ENCODE measurements at regions not wholly inside any gene's neighbourhood (a gene's known extent, or its start where the extent isn't known, plus 50 kb on each side); places are given as distances from the start of the nearest gene placed in this dataset.
"Not testable (repeated sequence)": the region's sequence is repeated elsewhere in the genome, so short reads cannot be mapped to it uniquely, and the experiment has no call there.

DNA sequence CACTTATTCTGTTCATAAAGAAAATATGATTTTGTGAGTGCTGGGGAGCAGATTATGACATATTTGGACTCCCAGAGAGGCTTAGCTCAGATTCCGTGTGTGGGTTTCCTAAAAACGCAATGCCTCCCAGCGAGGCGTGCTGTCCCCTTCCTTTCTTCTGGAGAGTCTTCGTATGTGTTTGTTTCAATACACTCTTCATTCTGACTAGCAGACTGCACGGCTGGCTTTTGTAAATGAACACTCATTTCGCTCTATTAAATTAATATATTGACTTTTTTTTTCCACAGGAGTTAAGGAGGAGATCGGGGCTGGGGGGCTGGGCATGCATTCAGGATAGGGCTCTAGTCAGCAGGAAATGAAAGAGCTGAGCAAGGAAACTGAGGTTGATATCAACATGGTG lies 102.3 kb downstream of the KBTBD2 start:
- TF ChIP-seq, protein P1, sequence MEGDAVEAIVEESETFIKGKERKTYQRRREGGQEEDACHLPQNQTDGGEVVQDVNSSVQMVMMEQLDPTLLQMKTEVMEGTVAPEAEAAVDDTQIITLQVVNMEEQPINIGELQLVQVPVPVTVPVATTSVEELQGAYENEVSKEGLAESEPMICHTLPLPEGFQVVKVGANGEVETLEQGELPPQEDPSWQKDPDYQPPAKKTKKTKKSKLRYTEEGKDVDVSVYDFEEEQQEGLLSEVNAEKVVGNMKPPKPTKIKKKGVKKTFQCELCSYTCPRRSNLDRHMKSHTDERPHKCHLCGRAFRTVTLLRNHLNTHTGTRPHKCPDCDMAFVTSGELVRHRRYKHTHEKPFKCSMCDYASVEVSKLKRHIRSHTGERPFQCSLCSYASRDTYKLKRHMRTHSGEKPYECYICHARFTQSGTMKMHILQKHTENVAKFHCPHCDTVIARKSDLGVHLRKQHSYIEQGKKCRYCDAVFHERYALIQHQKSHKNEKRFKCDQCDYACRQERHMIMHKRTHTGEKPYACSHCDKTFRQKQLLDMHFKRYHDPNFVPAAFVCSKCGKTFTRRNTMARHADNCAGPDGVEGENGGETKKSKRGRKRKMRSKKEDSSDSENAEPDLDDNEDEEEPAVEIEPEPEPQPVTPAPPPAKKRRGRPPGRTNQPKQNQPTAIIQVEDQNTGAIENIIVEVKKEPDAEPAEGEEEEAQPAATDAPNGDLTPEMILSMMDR (IDR thresholded peaks at IDR 0.05): not testable (repeated sequence)
- TF ChIP-seq, protein P2, sequence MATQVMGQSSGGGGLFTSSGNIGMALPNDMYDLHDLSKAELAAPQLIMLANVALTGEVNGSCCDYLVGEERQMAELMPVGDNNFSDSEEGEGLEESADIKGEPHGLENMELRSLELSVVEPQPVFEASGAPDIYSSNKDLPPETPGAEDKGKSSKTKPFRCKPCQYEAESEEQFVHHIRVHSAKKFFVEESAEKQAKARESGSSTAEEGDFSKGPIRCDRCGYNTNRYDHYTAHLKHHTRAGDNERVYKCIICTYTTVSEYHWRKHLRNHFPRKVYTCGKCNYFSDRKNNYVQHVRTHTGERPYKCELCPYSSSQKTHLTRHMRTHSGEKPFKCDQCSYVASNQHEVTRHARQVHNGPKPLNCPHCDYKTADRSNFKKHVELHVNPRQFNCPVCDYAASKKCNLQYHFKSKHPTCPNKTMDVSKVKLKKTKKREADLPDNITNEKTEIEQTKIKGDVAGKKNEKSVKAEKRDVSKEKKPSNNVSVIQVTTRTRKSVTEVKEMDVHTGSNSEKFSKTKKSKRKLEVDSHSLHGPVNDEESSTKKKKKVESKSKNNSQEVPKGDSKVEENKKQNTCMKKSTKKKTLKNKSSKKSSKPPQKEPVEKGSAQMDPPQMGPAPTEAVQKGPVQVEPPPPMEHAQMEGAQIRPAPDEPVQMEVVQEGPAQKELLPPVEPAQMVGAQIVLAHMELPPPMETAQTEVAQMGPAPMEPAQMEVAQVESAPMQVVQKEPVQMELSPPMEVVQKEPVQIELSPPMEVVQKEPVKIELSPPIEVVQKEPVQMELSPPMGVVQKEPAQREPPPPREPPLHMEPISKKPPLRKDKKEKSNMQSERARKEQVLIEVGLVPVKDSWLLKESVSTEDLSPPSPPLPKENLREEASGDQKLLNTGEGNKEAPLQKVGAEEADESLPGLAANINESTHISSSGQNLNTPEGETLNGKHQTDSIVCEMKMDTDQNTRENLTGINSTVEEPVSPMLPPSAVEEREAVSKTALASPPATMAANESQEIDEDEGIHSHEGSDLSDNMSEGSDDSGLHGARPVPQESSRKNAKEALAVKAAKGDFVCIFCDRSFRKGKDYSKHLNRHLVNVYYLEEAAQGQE (IDR thresholded peaks at IDR 0.05; ENCODE audit: low read depth, low read length): not testable (repeated sequence)
- not testable (repeated sequence) for TF ChIP-seq POLR2AphosphoS5 (IDR thresholded peaks at IDR 0.05; ENCODE audit: low read depth, low read length)
